GM12874 (cell line): ENCODE measurements at regions not wholly inside any gene's neighbourhood (a gene's known extent, or its start where the extent isn't known, plus 50 kb on each side); places are given as distances from the start of the nearest gene placed in this dataset.

Source experiments
- TF ChIP-seq, protein P1 (sequence below): IDR thresholded peaks from 2 replicates; pipeline ENCODE4 v1.5.1; 2011; ENCODE audit warnings: low read depth, mild to moderate bottlenecking, control low read depth, low read length, moderate library complexity; ENCODE audit not compliant: insufficient read depth

DNA sequence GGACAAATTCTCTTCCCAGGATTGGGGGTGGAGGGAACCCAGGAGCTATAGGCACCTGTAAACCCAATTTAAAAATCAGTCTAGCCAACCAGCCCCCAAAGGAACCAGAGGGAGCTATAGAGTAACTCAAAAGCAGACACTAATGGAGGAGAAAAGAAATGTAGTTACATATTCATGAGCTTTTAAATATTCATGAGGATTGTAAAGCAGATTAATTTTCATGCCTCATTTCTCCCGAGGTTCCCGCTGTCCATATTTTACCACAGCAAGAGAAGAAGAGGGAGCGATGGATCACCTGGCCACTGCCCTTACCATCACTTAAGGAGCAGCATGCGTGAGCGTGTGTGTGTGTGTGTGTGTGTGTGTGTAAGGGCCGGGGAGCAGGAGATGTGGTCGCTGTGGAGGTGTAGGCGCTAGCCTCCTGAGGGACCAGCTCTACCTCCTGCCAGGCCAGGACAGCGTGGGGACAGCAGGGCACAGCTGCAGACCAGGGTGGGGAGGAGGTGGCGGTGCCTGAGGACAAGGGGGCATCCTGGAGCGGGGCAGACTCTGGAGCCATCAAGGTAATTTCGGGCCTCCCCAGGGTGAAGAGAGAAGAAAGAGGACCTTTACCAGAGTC lies 100.7 kb upstream of the THY1 start:
- TF ChIP-seq, protein P1, sequence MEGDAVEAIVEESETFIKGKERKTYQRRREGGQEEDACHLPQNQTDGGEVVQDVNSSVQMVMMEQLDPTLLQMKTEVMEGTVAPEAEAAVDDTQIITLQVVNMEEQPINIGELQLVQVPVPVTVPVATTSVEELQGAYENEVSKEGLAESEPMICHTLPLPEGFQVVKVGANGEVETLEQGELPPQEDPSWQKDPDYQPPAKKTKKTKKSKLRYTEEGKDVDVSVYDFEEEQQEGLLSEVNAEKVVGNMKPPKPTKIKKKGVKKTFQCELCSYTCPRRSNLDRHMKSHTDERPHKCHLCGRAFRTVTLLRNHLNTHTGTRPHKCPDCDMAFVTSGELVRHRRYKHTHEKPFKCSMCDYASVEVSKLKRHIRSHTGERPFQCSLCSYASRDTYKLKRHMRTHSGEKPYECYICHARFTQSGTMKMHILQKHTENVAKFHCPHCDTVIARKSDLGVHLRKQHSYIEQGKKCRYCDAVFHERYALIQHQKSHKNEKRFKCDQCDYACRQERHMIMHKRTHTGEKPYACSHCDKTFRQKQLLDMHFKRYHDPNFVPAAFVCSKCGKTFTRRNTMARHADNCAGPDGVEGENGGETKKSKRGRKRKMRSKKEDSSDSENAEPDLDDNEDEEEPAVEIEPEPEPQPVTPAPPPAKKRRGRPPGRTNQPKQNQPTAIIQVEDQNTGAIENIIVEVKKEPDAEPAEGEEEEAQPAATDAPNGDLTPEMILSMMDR: no peak

DNA sequence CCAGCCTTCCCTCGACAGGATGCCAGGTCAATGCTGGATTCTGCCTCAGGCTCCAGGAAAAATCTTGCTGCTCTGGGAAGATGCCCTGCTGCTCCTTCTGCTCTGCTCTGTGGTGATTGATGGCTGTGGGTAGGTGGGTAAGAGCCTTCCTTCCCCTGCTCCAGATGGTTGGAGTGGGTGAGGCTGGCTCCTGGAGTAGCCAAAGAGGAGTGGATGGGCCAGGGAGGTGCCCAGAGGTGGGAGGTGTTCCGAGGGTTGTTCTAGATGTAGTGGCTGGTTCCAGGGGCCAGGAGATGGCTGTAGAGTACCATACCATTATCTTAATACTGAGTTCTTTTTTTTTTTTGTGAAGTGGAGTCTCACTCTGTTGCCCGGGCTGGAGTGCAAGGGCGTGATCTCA lies 99.6 kb upstream of the THY1 start:
- TF ChIP-seq, protein P1: no peak

DNA sequence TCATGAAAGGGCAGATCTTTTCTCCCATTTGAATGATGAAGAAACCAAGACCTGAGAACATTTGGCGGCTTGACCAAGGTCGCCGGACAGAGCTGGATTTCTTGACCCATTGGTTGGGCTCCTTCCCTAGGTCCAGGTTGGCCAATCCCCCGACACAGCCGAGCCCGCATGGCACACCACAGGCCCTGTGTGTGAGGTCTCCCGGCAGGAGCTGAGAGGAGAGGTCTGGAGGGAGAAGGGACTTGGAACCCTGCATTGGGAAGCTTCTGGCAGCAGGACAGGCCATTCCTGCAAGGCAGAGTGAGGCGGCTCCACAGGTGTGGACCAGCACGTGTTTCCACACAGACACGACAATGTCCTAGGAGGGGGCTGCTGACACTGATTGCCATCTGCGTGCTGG lies 98.6 kb upstream of the THY1 start:
- TF ChIP-seq, protein P1: no peak

DNA sequence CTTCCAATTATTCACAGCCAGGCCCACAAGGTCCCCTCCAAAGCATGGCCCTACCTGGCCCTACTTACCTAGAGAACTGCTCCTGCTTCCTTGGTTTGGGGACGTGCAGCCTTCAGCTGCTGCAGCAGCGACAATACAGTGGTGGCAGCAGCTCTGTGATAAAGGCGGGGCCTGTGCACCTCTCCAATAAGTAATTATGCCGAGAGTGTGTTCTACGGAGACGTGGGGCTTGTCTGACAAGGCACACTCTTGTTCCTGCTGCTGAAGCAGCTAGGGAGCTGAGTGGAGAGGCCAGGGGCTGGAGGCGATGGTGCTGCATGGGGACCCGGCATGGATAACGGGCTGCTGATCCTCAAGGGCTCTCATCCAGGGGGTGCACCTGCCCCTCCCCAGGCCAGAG lies 98.0 kb upstream of the THY1 start:
- TF ChIP-seq, protein P1: no peak

DNA sequence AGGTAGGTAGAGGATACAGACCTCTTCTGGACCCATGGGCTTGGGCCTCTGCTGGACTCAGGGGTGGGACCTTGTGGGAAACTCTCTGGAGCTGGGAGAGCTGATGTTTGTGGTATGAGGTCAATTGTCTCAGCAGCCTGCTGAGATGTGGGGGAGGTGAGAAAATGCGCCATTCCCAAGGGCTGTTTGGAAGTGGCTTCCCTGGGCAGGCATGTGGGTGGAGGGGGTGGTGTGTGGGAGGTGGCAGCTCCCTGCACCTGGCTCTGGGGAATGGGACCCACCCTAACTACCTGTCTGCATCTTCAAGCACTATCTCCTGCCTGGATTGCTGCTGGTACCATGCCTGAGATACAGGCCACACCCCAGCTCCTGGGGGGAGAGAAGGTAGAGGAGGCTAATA lies 97.4 kb upstream of the THY1 start:
- TF ChIP-seq, protein P1: no peak

DNA sequence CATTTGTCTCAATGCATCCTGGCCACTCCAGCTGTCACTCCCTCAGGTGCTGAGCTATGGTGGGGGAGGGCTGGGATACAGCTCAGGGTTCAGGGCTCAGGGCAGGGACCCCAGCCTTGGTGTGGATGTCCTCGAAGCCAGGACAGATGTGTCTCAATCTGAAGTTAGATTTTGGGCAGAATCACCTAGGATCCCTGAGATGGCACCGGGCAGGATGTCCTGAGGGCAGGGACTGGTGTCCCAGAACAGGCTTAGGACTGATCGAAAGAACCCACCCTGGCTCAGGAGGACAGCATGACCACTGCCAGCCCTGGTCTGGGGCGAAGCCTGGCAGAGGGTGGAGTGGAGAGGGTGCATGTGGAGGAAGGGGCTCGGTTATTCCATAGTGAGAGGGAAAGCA lies 96.8 kb upstream of the THY1 start:
- TF ChIP-seq, protein P1: no peak

DNA sequence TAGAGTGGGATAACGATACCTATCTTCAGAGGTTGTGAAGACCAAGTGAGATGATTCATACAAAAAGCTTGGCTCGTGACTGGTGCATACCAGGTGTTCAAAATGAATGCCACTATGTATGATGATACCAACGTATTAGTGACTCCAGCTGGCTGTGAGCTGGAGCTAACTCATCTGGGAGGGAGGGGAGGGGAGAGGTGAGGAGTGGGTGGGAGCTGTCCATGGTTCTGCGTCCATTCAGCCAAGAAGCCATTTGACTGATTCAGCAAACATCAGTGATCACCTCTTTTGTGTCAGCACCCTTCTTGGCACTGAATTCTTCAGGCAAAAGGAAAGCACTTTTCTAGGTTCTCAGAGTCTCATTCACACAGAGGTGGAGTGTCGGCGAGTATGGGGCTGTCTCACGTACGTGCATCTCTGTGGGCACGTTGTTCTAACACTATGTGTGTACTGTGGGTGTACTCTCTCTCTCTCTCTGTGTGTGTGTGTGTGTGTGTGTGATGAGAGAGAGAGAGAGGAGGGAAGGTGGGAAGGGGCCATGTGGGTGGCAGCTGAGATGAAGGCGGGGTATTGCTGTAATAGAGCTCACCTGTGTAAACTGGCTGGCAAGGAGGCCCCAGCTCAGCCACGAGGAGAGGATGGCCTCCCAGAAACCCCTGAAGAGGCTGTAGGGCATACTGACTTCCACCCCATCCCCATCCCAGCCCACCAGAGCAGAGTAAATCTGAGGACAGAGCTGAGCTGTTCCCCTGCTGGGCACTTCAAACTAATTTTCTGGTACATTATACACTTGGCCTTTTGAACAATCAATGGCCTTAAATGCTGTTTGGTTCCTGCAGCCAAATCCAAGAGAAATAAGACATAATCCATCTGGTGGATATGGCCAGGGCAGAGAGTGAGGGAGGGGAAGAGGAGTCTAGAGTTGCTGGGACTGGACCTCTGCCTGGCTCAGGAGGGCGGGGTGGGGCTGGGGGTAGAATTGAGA lies 96.1 kb upstream of the THY1 start:
- TF ChIP-seq, protein P1: no peak
